Neural cell (in vitro differentiated cells): ENCODE measurements at regions not wholly inside any gene's neighbourhood (a gene's known extent, or its start where the extent isn't known, plus 50 kb on each side); places are given as distances from the start of the nearest gene placed in this dataset.

Experiments
- H2AFZ ChIP-seq: fragments of 200-600, 300-800 bp; sonication (generic), shearing (Covaris generic); 2 replicates; pipeline ENCODE4 v1.6.0; 2014; ENCODE audit warnings: low read depth, mild to moderate bottlenecking, antibody characterized with exemption, low read length, moderate library complexity
- H3F3A ChIP-seq: fragments of 200-600 bp; shearing (Covaris generic); 2 replicates; pipeline ENCODE4 v1.6.1; 2016; ENCODE audit warnings: mild to moderate bottlenecking, moderate library complexity, mixed read lengths, antibody characterized with exemption, low read length; ENCODE audit not compliant: insufficient read depth, poor library complexity, severe bottlenecking
- H3K27ac ChIP-seq: fragments of 200-600, 300-800 bp; sonication (generic), shearing (Covaris generic); 2 replicates; pipeline ENCODE4 v1.5.1; 2014; ENCODE audit warnings: mild to moderate bottlenecking, low read length, moderate library complexity
- H3K27me3 ChIP-seq: fragments of 300-800, 200-600 bp; sonication (generic), shearing (Covaris generic); 2 replicates; pipeline ENCODE4 v1.6.0; 2014; ENCODE audit warnings: mild to moderate bottlenecking, low read depth, low read length, moderate library complexity; ENCODE audit not compliant: insufficient read depth
- H3K36me3 ChIP-seq: fragments of 300-800, 200-600 bp; sonication (generic), shearing (Covaris generic); 2 replicates; pipeline ENCODE4 v1.5.1; 2014; ENCODE audit warnings: mild to moderate bottlenecking, antibody characterized with exemption, low read length, moderate library complexity; ENCODE audit not compliant: insufficient read depth
- H3K4me2 ChIP-seq: fragments of 300-800, 200-600 bp; sonication (generic), shearing (Covaris generic); 2 replicates; pipeline ENCODE4 v1.6.0; 2014; ENCODE audit warnings: mild to moderate bottlenecking, low read length
- H3K4me3 ChIP-seq: fragments of 300-800, 200-600 bp; sonication (generic), shearing (Covaris generic); 2 replicates; pipeline ENCODE4 v1.5.1; 2014; ENCODE audit warnings: mild to moderate bottlenecking, low read length, moderate library complexity
- H3K79me2 ChIP-seq: fragments of 200-600 bp; shearing (Covaris generic); replicated peaks from 2 replicates; pipeline ENCODE4 v1.6.0; 2014; ENCODE audit warnings: mild to moderate bottlenecking, low read length, moderate library complexity; ENCODE audit not compliant: insufficient read depth
- H3K9ac ChIP-seq: fragments of 300-800, 200-600 bp; sonication (generic), shearing (Covaris generic); 2 replicates; pipeline ENCODE4 v1.6.1; 2016; ENCODE audit warnings: mild to moderate bottlenecking, low read length, mixed read lengths
- H3K9me2 ChIP-seq: fragments of 200-600 bp; shearing (Covaris generic); 2 replicates; pipeline ENCODE4 v1.6.1; 2016; ENCODE audit warnings: mild to moderate bottlenecking, low read length, mixed read lengths; ENCODE audit not compliant: insufficient read depth
- H3K9me3 ChIP-seq: fragments of 200-600, 300-800 bp; sonication (generic), shearing (Covaris generic); 2 replicates; pipeline ENCODE4 v1.6.1; 2016; ENCODE audit warnings: mild to moderate bottlenecking, mixed run types, low read length, moderate library complexity, mixed read lengths
- H4K20me1 ChIP-seq: fragments of 200-600 bp; shearing (Covaris generic); 2 replicates; pipeline ENCODE4 v1.6.1; 2016; ENCODE audit warnings: mild to moderate bottlenecking, mixed run types; ENCODE audit not compliant: insufficient read depth
- CTCF ChIP-seq: fragments of 450-650 bp; IDR thresholded peaks from 2 replicates; pipeline ENCODE4 v1.5.1; 2014; ENCODE audit warnings: antibody characterized with exemption, mild to moderate bottlenecking, moderate library complexity; ENCODE audit not compliant: poor library complexity, severe bottlenecking
- EP300 ChIP-seq: fragments of 450-650 bp; conservative IDR thresholded peaks from 2 replicates; pipeline ENCODE4 v1.6.1; 2014; ENCODE audit warnings: antibody characterized with exemption, mild to moderate bottlenecking, moderate library complexity; ENCODE audit not compliant: poor library complexity, severe bottlenecking
- EZH2 ChIP-seq: fragments of 200-600, 300-800 bp; shearing (Covaris generic), sonication (generic); IDR thresholded peaks from 2 replicates; pipeline ENCODE4 v1.6.1; 2014; ENCODE audit warnings: antibody characterized with exemption, low read length, borderline replicate concordance, mild to moderate bottlenecking; ENCODE audit not compliant: insufficient read depth, poor library complexity, severe bottlenecking
- MXI1 ChIP-seq: fragments of 450-650 bp; conservative IDR thresholded peaks from 2 replicates; pipeline ENCODE4 v1.6.1; 2014; ENCODE audit warnings: antibody characterized with exemption, mild to moderate bottlenecking; ENCODE audit not compliant: poor library complexity, severe bottlenecking
- POLR2AphosphoS5 ChIP-seq: IDR thresholded peaks from 2 replicates; pipeline ENCODE4 v1.6.1; 2012
- RAD21 ChIP-seq: fragments of 450-650 bp; conservative IDR thresholded peaks from 2 replicates; pipeline ENCODE4 v1.6.1; 2014; ENCODE audit warnings: antibody characterized with exemption, mild to moderate bottlenecking, moderate library complexity
- SMC3 ChIP-seq: fragments of 450-650 bp; conservative IDR thresholded peaks from 2 replicates; pipeline ENCODE4 v1.6.1; 2014; ENCODE audit warnings: antibody characterized with exemption, mild to moderate bottlenecking, moderate library complexity; ENCODE audit not compliant: poor library complexity
- TAF1 ChIP-seq: IDR thresholded peaks from 2 replicates; pipeline ENCODE4 v1.6.1; 2012; ENCODE audit warnings: low read depth
- TF ChIP-seq, protein P1 (sequence below): IDR thresholded peaks from 2 replicates; pipeline ENCODE4 v1.6.1; 2012; ENCODE audit warnings: borderline replicate concordance

GRCh38 chr16:19367335-19367734 lies 50.3 kb upstream of the TMC5 start:
- Histone ChIP-seq H3K9me3 (no peaks in the 10 kb centered on the region), H3K4me2 (no peak overlapping the region), H3K9me2 (no peaks in the 10 kb centered on the region), H3K9ac (no peak overlapping the region), H3K36me3 (no peaks in the 10 kb centered on the region), H4K20me1 (no peaks in the 10 kb centered on the region), H3K27me3 (no peaks in the 10 kb centered on the region), H2AFZ (no peak overlapping the region), H3K79me2 (no peaks in the 10 kb centered on the region), H3F3A (no peaks in the 10 kb centered on the region), H3K27ac (no peak overlapping the region), H3K4me3 (no peak overlapping the region)
- no peak for TF ChIP-seq EP300
- TF ChIP-seq EZH2: no peak
- no peak for TF ChIP-seq MXI1
- no peak for TF ChIP-seq TAF1
- TF ChIP-seq CTCF: no peak
- TF ChIP-seq, protein P1, sequence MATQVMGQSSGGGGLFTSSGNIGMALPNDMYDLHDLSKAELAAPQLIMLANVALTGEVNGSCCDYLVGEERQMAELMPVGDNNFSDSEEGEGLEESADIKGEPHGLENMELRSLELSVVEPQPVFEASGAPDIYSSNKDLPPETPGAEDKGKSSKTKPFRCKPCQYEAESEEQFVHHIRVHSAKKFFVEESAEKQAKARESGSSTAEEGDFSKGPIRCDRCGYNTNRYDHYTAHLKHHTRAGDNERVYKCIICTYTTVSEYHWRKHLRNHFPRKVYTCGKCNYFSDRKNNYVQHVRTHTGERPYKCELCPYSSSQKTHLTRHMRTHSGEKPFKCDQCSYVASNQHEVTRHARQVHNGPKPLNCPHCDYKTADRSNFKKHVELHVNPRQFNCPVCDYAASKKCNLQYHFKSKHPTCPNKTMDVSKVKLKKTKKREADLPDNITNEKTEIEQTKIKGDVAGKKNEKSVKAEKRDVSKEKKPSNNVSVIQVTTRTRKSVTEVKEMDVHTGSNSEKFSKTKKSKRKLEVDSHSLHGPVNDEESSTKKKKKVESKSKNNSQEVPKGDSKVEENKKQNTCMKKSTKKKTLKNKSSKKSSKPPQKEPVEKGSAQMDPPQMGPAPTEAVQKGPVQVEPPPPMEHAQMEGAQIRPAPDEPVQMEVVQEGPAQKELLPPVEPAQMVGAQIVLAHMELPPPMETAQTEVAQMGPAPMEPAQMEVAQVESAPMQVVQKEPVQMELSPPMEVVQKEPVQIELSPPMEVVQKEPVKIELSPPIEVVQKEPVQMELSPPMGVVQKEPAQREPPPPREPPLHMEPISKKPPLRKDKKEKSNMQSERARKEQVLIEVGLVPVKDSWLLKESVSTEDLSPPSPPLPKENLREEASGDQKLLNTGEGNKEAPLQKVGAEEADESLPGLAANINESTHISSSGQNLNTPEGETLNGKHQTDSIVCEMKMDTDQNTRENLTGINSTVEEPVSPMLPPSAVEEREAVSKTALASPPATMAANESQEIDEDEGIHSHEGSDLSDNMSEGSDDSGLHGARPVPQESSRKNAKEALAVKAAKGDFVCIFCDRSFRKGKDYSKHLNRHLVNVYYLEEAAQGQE: no peak
- no peak for TF ChIP-seq SMC3
- TF ChIP-seq RAD21: no peak
- TF ChIP-seq POLR2AphosphoS5: no peak
